Activated naive CD8-positive, alpha-beta T cell treated with anti-CD3 and anti-CD28 coated beads for 36 hours (primary cell): ENCODE measurements at regions not wholly inside any gene's neighbourhood (a gene's known extent, or its start where the extent isn't known, plus 50 kb on each side); places are given as distances from the start of the nearest gene placed in this dataset.

Source experiments
- DNase-seq: peaks from one replicate; pipeline ENCODE4 v3.0.0; 2021
- H3K27ac Mint-ChIP-seq: one replicate; pipeline ENCODE4 v1.8.0; 2022; ENCODE audit warnings: mild to moderate bottlenecking, moderate library complexity, mixed read lengths
- H3K27me3 Mint-ChIP-seq: one replicate; pipeline ENCODE4 v1.8.0; 2022; ENCODE audit warnings: mild to moderate bottlenecking, mixed read lengths
- H3K36me3 Mint-ChIP-seq: one replicate; pipeline ENCODE4 v1.8.0; 2021; ENCODE audit warnings: mild to moderate bottlenecking, mixed read lengths
- H3K4me1 Mint-ChIP-seq: one replicate; pipeline ENCODE4 v1.8.0; 2021; ENCODE audit warnings: mixed read lengths
- H3K4me3 Mint-ChIP-seq: one replicate; pipeline ENCODE4 v1.8.0; 2022; ENCODE audit warnings: mild to moderate bottlenecking, moderate library complexity, mixed read lengths
- H3K9me3 Mint-ChIP-seq: one replicate; pipeline ENCODE4 v1.8.0; 2022; ENCODE audit warnings: mixed read lengths

DNA sequence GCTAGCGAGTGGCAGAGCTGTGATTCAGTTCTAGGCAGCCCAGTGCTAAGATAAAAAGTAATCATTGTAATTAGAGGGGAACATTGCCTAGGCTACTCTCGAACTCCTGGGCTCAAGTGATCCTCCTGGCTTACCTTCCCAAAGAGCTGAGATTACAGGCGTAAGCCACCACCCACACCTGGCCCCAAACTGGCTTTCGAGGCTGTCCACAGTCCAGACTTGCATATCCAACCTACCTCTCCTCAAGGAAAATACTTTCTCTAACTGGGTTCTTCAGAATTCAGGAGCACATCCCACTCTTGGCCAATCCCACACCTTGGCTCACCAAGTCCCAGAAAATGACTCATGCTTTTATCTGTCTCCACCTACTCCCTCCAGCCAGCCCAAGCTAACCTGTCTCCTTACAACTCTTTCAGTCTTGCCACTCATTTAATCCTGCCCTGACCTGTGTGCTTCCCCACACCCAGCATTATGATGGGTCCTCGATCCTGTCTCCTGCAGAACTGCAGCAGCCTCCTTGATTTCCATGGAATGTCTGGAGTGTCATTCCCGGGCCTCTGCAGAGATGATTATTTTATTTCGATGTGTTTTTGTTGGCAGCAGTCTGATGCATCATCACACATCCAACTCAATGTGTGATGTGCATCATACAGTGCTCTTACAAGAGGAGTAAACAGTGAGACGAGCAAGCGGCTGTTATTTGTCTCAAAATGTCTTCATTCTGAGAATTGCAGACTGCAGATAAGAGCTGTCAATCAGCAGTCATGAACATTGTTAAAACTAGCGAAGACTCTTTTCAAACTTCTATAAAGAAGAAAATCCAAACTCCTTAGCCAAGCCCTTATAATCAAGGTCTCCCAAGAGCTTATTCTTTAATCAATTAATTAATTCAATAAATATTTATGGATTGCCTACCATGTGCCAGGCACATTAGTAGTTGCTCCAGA is 167.3 kb downstream of the SEC61B start:
- no peak for DNase-seq
- Mint-ChIP-seq H3K27ac (no peak overlapping the region), H3K27me3 (no peaks in the 10 kb centered on the region), H3K4me3 (no peak overlapping the region), H3K4me1 (no peaks in the 10 kb centered on the region), H3K9me3 (no peaks in the 10 kb centered on the region), H3K36me3 (no peaks in the 10 kb centered on the region)

DNA sequence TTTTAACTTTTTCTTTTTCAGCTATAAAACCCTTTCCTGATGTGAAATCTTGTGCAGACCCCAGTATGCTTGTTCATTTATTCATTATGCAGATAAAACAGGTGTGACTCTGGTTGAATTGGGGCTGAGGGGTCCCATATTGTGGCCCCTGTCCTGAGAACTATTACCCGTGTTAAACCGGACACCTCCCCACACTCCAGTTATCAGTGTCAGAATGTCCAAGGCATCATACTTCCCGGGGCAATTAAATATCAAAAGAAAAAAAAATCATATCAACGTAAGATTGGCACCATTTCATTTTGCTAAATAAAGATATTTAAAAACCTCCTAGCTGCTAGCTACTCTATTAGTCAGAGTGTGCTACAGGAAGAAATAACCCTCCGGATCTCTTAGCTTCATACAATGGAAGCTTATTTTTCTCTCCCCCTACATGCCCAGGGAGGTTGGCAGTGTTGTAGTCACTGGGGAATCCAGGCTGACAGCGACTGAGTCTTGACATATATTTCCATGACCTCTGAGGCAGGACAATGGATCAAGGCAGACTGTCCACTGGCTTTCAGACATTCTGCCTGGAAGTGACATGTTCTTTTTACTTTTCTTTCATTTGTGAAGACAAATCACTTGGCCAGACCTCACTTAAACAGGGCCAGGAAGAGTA is 170.0 kb downstream of the SEC61B start:
- no peaks in the 10 kb centered on the region for H3K36me3 Mint-ChIP-seq
- H3K27ac Mint-ChIP-seq: no peak overlapping the region
- no peaks in the 10 kb centered on the region for H3K27me3 Mint-ChIP-seq
- no peak for DNase-seq
- no peaks in the 10 kb centered on the region for H3K9me3 Mint-ChIP-seq
- no peak overlapping the region for H3K4me3 Mint-ChIP-seq
- no peaks in the 10 kb centered on the region for H3K4me1 Mint-ChIP-seq

DNA sequence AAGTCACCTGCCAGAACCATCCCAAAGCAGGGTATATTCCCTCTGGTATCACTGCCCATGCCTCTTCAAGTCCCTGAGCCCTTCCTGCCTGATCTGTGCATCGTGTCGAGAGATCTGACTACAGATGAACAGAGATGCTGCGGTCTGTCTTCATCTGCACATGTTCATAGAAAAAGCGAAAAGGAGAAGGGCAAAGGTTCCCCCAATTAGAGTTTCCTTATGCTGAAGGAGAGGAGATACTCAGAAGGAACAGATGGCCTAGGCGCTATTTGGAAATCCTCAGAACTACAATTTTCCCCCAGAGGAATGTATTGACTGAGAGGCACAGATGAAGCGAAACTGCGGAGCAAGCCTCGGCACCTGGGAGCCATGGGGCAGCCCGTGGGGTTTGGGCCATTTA is 170.9 kb downstream of the SEC61B start:
- DNase-seq: no peak
- no peaks in the 10 kb centered on the region for H3K36me3 Mint-ChIP-seq
- no peaks in the 10 kb centered on the region for H3K4me1 Mint-ChIP-seq
- no peaks in the 10 kb centered on the region for H3K9me3 Mint-ChIP-seq
- no peaks in the 10 kb centered on the region for H3K27me3 Mint-ChIP-seq
- H3K27ac Mint-ChIP-seq: no peak overlapping the region
- H3K4me3 Mint-ChIP-seq: no peak overlapping the region

DNA sequence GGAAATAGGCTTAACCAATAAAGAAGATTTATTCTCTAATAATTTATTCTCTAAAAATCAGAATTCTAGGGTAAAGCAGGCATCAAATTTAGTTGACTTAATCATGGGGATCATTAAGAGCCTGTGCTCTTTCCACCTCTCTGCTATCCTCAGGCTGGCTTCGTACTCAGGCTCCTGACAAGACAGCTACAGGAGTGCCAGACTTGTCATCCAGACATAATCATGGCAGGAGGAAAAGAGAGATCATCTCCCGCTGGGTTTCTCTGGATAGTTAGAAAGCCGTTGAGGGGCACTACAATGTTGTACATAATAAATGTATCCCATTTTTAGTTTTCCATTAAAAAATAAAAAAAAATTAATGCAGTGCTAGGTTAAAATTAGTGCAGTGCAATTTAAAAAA is 171.9 kb downstream of the SEC61B start:
- no peaks in the 10 kb centered on the region for H3K36me3 Mint-ChIP-seq
- no peak for DNase-seq
- H3K27ac Mint-ChIP-seq: no peak overlapping the region
- H3K9me3 Mint-ChIP-seq: no peaks in the 10 kb centered on the region
- no peaks in the 10 kb centered on the region for H3K4me1 Mint-ChIP-seq
- H3K4me3 Mint-ChIP-seq: no peak overlapping the region
- no peaks in the 10 kb centered on the region for H3K27me3 Mint-ChIP-seq

DNA sequence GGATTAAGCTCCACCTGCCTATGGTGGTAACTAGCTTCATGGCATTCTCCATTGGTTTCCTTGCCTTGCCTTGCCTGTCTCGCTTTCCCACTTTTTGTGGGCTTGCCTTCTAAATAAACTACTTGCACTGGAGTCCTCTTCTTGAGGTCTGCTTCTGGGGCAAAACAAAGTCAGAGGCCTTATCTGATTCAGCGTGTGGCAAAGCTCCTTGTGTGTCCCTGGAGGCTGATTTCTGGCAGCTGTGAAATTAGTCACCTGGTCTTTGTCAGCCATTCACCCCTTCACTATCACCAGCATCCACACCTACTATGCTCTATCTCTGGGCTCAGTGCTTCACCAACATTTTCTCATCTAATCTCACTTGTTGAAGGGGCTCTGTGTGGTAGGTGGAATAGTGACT is 176.2 kb downstream of the SEC61B start:
- Mint-ChIP-seq H3K27me3 (no peaks in the 10 kb centered on the region), H3K9me3 (no peaks in the 10 kb centered on the region), H3K4me3 (no peak overlapping the region), H3K36me3 (no peaks in the 10 kb centered on the region), H3K27ac (no peak overlapping the region), H3K4me1 (no peaks in the 10 kb centered on the region)
- no peak for DNase-seq

DNA sequence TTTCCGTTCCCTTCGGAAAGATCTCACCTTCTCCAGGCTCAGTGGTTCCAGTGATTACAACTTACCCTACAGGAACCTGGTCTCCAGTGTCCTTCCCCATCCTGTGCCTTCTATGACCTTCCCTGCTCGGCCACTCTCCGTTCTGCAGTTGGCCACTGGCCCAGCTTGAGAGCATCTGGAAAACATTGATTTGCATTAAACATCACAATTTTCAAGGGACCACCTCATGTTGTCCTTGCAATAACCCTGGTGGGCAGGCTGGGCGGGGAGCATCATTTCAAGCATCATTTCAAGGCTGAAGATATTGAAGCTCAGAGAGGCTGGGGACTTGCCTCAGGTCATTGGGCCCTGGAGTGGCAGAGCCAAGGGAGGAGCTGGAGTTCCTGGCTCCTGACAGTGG is 177.4 kb downstream of the SEC61B start:
- Mint-ChIP-seq H3K27ac (no peak overlapping the region), H3K36me3 (no peaks in the 10 kb centered on the region)
- no peak for DNase-seq

DNA sequence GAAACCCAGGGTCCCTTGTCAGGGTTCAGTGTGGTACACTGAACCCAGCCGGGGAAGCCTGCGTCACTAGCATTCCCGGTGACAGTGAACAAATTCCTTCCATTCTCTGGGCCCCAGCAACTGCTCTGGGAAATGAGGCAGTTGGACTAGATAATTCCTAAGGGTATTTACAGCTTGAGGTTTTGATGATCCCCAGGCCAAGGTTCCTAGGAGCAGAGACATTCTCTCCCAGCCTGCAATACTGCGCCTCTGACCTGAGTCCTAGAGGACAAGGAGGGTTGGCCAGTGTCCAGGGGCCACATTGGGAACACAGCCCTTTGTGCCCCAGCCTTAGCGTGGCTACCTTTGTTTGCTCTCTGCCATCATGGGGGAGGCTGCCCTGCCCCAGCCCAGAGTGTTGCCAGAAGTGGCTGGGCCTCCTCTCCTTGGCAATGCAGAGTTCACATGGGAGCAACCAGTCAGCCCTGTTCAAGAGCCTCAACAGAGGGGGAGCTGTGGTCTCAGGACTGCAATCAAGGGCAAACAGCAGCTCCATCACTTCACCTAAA is 178.2 kb downstream of the SEC61B start:
- no peak overlapping the region for H3K4me3 Mint-ChIP-seq
- no peaks in the 10 kb centered on the region for H3K4me1 Mint-ChIP-seq
- no peaks in the 10 kb centered on the region for H3K36me3 Mint-ChIP-seq

More for the DNA sequence above, 177.4 kb downstream of the SEC61B start:
- Mint-ChIP-seq H3K4me3 (no peak overlapping the region), H3K27me3 (no peaks in the 10 kb centered on the region), H3K9me3 (no peaks in the 10 kb centered on the region), H3K4me1 (no peaks in the 10 kb centered on the region)

GRCh38 chr9:99401680-99402504 is 179.8 kb downstream of the SEC61B start:
- Mint-ChIP-seq H3K4me1 (no peaks in the 10 kb centered on the region), H3K4me3 (no peak overlapping the region), H3K9me3 (no peaks in the 10 kb centered on the region), H3K27me3 (no peaks in the 10 kb centered on the region), H3K36me3 (no peaks in the 10 kb centered on the region), H3K27ac (no peak overlapping the region)
- DNase-seq: no peak

More for the DNA sequence above, 178.2 kb downstream of the SEC61B start:
- no peak overlapping the region for H3K27ac Mint-ChIP-seq
- no peaks in the 10 kb centered on the region for H3K9me3 Mint-ChIP-seq
- no peak for DNase-seq
- no peaks in the 10 kb centered on the region for H3K27me3 Mint-ChIP-seq

DNA sequence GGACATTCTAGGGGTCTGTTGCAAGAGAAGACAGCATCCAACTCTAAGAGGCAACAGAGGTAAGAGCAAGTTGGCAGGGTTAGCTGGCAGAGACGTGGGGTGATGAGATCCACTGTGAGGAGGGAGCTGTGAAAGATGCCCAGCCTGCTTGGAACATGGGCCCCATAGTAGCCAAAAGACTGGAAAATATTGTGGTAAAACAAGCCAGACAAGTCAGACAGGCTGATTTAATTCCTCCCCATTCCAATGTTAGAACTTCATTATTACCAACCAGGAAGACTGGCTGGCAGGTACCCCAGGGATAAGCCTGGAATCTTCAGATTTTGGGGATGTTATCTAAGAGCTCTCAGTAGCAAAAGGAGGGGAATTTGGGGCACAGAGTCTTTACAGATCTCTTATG is 181.3 kb downstream of the SEC61B start:
- no peak for DNase-seq
- no peaks in the 10 kb centered on the region for H3K9me3 Mint-ChIP-seq
- H3K36me3 Mint-ChIP-seq: no peaks in the 10 kb centered on the region
- no peak overlapping the region for H3K4me3 Mint-ChIP-seq
- no peaks in the 10 kb centered on the region for H3K4me1 Mint-ChIP-seq
- H3K27me3 Mint-ChIP-seq: no peaks in the 10 kb centered on the region
- H3K27ac Mint-ChIP-seq: no peak overlapping the region

- no peak for DNase-seq
- no peaks in the 10 kb centered on the region for H3K9me3 Mint-ChIP-seq
- H3K4me3 Mint-ChIP-seq: no peak overlapping the region
- H3K27ac Mint-ChIP-seq: no peak overlapping the region
- no peaks in the 10 kb centered on the region for H3K27me3 Mint-ChIP-seq
- no peaks in the 10 kb centered on the region for H3K4me1 Mint-ChIP-seq
- no peaks in the 10 kb centered on the region for H3K36me3 Mint-ChIP-seq
Observed at GRCh38 chr9:99405359-99405758, 183.3 kb downstream of the SEC61B start.

- no peaks in the 10 kb centered on the region for H3K9me3 Mint-ChIP-seq
- DNase-seq: no peak
- no peak overlapping the region for H3K4me3 Mint-ChIP-seq
- H3K36me3 Mint-ChIP-seq: no peaks in the 10 kb centered on the region
- H3K27me3 Mint-ChIP-seq: no peaks in the 10 kb centered on the region
- no peak overlapping the region for H3K27ac Mint-ChIP-seq
- H3K4me1 Mint-ChIP-seq: no peaks in the 10 kb centered on the region
Observed at GRCh38 chr9:99406939-99407338, 184.9 kb downstream of the SEC61B start.

DNA sequence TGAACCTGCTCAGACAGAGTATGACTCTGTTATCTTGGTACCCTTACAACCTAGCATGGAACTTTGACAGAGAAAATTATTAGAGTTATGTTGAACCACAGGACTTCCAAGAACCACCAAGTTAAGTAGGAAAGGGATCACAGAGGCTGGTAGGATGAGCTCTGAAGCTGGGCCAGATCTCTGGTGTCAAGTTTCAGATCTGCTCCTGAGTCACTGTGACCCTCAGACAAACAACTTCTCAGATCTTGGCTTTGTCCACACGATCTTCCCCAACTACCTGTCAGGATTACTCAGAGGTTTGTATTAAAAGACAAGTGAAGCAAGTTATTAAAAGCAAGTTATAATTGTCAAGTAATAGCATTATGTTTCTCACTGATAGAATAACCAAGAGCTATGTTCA is 189.0 kb downstream of the SEC61B start:
- no peak overlapping the region for H3K27ac Mint-ChIP-seq
- DNase-seq: no peak
- H3K4me1 Mint-ChIP-seq: peaks cover 4% of the 10 kb centered on the region

GRCh38 chr9:99411479-99412115 is 189.5 kb downstream of the SEC61B start:
- no peaks in the 10 kb centered on the region for H3K36me3 Mint-ChIP-seq
- H3K27me3 Mint-ChIP-seq: peaks cover 9% of the 10 kb centered on the region
- no peaks in the 10 kb centered on the region for H3K9me3 Mint-ChIP-seq
- H3K27ac Mint-ChIP-seq: no peak overlapping the region
- no peak for DNase-seq
- peaks cover 6% of the 10 kb centered on the region for H3K4me1 Mint-ChIP-seq
- H3K4me3 Mint-ChIP-seq: no peak overlapping the region

More for the DNA sequence above, 189.0 kb downstream of the SEC61B start:
- no peaks in the 10 kb centered on the region for H3K36me3 Mint-ChIP-seq
- H3K9me3 Mint-ChIP-seq: no peaks in the 10 kb centered on the region
- peaks cover 9% of the 10 kb centered on the region for H3K27me3 Mint-ChIP-seq
- H3K4me3 Mint-ChIP-seq: no peak overlapping the region

DNA sequence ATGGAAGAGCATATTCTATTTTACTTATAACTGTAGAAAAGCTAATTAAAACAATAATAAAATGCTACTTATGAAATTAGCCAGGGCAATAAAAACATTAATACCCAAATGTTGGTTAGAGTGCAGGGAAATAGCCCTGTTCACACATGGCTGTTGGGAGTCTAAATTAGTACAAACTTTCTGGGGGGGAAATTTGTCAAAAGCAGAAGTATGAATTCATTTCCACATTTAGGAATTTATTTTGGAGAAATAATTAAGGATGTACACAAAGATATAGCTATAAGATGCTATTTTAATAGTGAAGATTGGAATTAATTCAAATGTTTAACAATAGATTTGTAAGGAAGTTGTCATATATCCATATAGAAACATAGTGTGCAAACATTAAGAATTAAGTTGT is 190.5 kb downstream of the SEC61B start:
- no peaks in the 10 kb centered on the region for H3K9me3 Mint-ChIP-seq
- peaks cover 6% of the 10 kb centered on the region for H3K4me1 Mint-ChIP-seq
- no peak overlapping the region for H3K27ac Mint-ChIP-seq
- H3K36me3 Mint-ChIP-seq: no peaks in the 10 kb centered on the region
- no peak for DNase-seq
- H3K4me3 Mint-ChIP-seq: no peak overlapping the region
- H3K27me3 Mint-ChIP-seq: peaks cover 9% of the 10 kb centered on the region
